ENCODE measurements at regions not wholly inside any gene's neighbourhood (a gene's known extent, or its start where the extent isn't known, plus 50 kb on each side); places are given as distances from the start of the nearest gene placed in this dataset.
"Not testable (repeated sequence)": the region's sequence is repeated elsewhere in the genome, so short reads cannot be mapped to it uniquely, and the experiment has no call there.

DNA sequence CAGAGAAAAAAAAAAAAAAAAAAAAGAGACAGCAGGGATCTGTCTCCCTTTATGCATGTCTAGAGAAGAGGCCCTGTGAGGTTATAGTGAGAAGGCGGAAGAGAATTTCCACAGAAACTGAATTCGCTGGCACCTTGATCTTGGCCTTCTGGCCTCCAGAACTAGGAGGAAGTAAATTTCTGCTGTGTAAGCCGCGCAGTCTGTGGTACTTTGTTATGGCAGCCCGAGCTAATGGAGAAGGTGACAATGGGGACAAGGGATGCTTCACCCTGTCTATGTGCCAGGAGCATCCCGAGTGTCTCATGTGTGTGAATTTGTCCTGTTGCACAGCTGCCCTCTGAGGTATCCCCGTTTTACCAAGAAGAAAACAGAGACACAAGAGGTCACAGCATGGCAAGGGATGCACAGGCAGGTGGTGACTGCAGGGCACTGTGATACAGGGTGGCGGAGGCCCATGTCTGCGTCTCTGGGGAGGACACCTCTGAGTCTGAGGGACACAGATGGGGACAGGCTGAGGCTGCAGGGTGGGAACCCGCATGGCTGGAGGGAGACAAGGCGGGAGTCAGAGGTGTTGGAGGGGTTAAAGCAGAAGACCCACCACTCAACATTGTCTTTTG is 100.3 kb downstream of the CRLF3 start:
- not testable (repeated sequence) for TF ChIP-seq EZH2 (IDR thresholded peaks at IDR 0.05; ENCODE audit: low read length)
- TF ChIP-seq, protein P1, sequence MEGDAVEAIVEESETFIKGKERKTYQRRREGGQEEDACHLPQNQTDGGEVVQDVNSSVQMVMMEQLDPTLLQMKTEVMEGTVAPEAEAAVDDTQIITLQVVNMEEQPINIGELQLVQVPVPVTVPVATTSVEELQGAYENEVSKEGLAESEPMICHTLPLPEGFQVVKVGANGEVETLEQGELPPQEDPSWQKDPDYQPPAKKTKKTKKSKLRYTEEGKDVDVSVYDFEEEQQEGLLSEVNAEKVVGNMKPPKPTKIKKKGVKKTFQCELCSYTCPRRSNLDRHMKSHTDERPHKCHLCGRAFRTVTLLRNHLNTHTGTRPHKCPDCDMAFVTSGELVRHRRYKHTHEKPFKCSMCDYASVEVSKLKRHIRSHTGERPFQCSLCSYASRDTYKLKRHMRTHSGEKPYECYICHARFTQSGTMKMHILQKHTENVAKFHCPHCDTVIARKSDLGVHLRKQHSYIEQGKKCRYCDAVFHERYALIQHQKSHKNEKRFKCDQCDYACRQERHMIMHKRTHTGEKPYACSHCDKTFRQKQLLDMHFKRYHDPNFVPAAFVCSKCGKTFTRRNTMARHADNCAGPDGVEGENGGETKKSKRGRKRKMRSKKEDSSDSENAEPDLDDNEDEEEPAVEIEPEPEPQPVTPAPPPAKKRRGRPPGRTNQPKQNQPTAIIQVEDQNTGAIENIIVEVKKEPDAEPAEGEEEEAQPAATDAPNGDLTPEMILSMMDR (optimal IDR thresholded peaks at IDR 0.05 in 1 of 3, IDR thresholded peaks at IDR 0.05 in 1 of 3, conservative IDR thresholded peaks at IDR 0.05 in 1 of 3; ENCODE audit: extremely low read depth in 1 of 3, insufficient read depth in 2 of 3, low read length in 3 of 3) = not testable (repeated sequence)

Measured in keratinocyte (primary cell).